Muscle of leg (tissue), 3 donors: ENCODE measurements at regions not wholly inside any gene's neighbourhood (a gene's known extent, or its start where the extent isn't known, plus 50 kb on each side); places are given as distances from the start of the nearest gene placed in this dataset.

Source experiments
- DNase-seq: peaks from one replicate; pipeline ENCODE4 v3.0.0; 2013
- H3K27ac ChIP-seq: one replicate; pipeline ENCODE4 v1.5.1; 2013; ENCODE audit warnings: mild to moderate bottlenecking, low read length, control low read depth
- H3K27me3 ChIP-seq: one replicate; pipeline ENCODE4 v1.6.1; 2013; ENCODE audit warnings: low read length; ENCODE audit not compliant: control insufficient read depth, insufficient read depth
- H3K36me3 ChIP-seq: one replicate; pipeline ENCODE4 v1.6.1; 2013; ENCODE audit warnings: low read length; ENCODE audit not compliant: control insufficient read depth, insufficient read depth
- H3K4me1 ChIP-seq: one replicate; pipeline ENCODE4 v1.6.1; 2013; ENCODE audit warnings: low read length; ENCODE audit not compliant: control insufficient read depth, insufficient read depth
- H3K4me3 ChIP-seq: one replicate; pipeline ENCODE4 v1.5.1; 2013; ENCODE audit warnings: low read length, control low read depth
- H3K9me3 ChIP-seq: replicated peaks from 2 replicates; pipeline ENCODE4 v1.6.1; 2013; ENCODE audit warnings: low read depth, low read length; ENCODE audit not compliant: control insufficient read depth
- WGBS: methylation state at CpG from one replicate; pipeline ENCODE4 v1.1.5; 2013; ENCODE audit warnings: missing lambda C conversion rate; ENCODE audit not compliant: insufficient coverage; 5-methylcytosine and 5-hydroxymethylcytosine counted together

GRCh38 chr9:91161465-91162300 lies 200.0 kb downstream of the AUH start:
- Histone ChIP-seq H3K27ac (peak overlapping the region; percentile 69), H3K4me1 (peaks cover 57% of the 10 kb centered on the region), H3K9me3 (no peaks in the 10 kb centered on the region), H3K36me3 (no peaks in the 10 kb centered on the region), H3K4me3 (no peak overlapping the region), H3K27me3 (no peaks in the 10 kb centered on the region)
- no peak for DNase-seq
- 25% methylated on average over 2 of the region's 13 CpGs for WGBS

GRCh38 chr9:91162311-91162710 lies 199.4 kb downstream of the AUH start:
- 67% methylated on average over 5 of the region's 5 CpGs for WGBS
- no peak for DNase-seq
- peaks cover 57% of the 10 kb centered on the region for H3K4me1 ChIP-seq
- no peak overlapping the region for H3K4me3 ChIP-seq
- peak overlapping the region; percentile 67 for H3K27ac ChIP-seq
- H3K36me3 ChIP-seq = no peaks in the 10 kb centered on the region
- no peaks in the 10 kb centered on the region for H3K9me3 ChIP-seq
- no peaks in the 10 kb centered on the region for H3K27me3 ChIP-seq

- Histone ChIP-seq H3K27ac (peak overlapping the region; percentile 67), H3K9me3 (no peaks in the 10 kb centered on the region), H3K4me3 (no peak overlapping the region), H3K4me1 (peaks cover 57% of the 10 kb centered on the region), H3K27me3 (no peaks in the 10 kb centered on the region), H3K36me3 (no peaks in the 10 kb centered on the region)
- WGBS = 47% methylated on average over 13 of the region's 16 CpGs
- DNase-seq = peak; percentile 61
Measured at GRCh38 chr9:91162784-91163443, 198.8 kb downstream of the AUH start.

- H3K27me3 ChIP-seq = no peaks in the 10 kb centered on the region
- no peak for DNase-seq
- H3K27ac ChIP-seq = peak overlapping the region; percentile 21
- H3K36me3 ChIP-seq = no peaks in the 10 kb centered on the region
- peaks cover 57% of the 10 kb centered on the region for H3K4me1 ChIP-seq
- no peak overlapping the region for H3K4me3 ChIP-seq
- H3K9me3 ChIP-seq = no peaks in the 10 kb centered on the region
- 76% methylated on average over 3 of the region's 8 CpGs for WGBS
Measured at GRCh38 chr9:91163444-91163772, 198.3 kb downstream of the AUH start.

GRCh38 chr9:91163773-91164471 lies 197.8 kb downstream of the AUH start:
- H3K27ac ChIP-seq = peak overlapping the region; percentile 21
- no peaks in the 10 kb centered on the region for H3K36me3 ChIP-seq
- no peak overlapping the region for H3K4me3 ChIP-seq
- H3K9me3 ChIP-seq = no peaks in the 10 kb centered on the region
- 84% methylated on average over 13 of the region's 17 CpGs for WGBS
- no peaks in the 10 kb centered on the region for H3K27me3 ChIP-seq
- DNase-seq = no peak
- peaks cover 57% of the 10 kb centered on the region for H3K4me1 ChIP-seq
